HG03066 (cell line): ENCODE measurements at regions not wholly inside any gene's neighbourhood (a gene's known extent, or its start where the extent isn't known, plus 50 kb on each side); places are given as distances from the start of the nearest gene placed in this dataset.

ENCODE experiments used
- ATAC-seq: cut with Tn5 transposase; IDR thresholded peaks from one replicate; pipeline ENCODE4 v1.9.1; 2021; ENCODE audit warnings: low read depth; ENCODE audit not compliant: unreplicated experiment

GRCh38 chr3:99031778-99032177, 130.3 kb upstream of the DCBLD2 start:
- ATAC-seq: no peak

- ATAC-seq: peak; percentile 86
Measured at GRCh38 chr3:99023590-99024192, 122.2 kb upstream of the DCBLD2 start.

GRCh38 chr3:99021466-99021865, 120.0 kb upstream of the DCBLD2 start:
- no peak for ATAC-seq

- ATAC-seq: no peak
Measured at GRCh38 chr3:99016452-99016851, 115.0 kb upstream of the DCBLD2 start.

- ATAC-seq: no peak
Measured at GRCh38 chr3:99013777-99014315, 112.4 kb upstream of the DCBLD2 start.

- ATAC-seq: no peak
Measured at GRCh38 chr3:99013077-99013476, 111.6 kb upstream of the DCBLD2 start.

GRCh38 chr3:99012051-99012450, 110.6 kb upstream of the DCBLD2 start:
- peak; percentile 98 for ATAC-seq

- no peak for ATAC-seq
Measured at GRCh38 chr3:99009851-99010250, 108.4 kb upstream of the DCBLD2 start.

GRCh38 chr3:99006686-99007085, 105.2 kb upstream of the DCBLD2 start:
- ATAC-seq: no peak

- ATAC-seq: no peak
Measured at GRCh38 chr3:98999675-99000074, 98.2 kb upstream of the DCBLD2 start.

GRCh38 chr3:98994128-98994762, 92.8 kb upstream of the DCBLD2 start:
- no peak for ATAC-seq

- no peak for ATAC-seq
Measured at GRCh38 chr3:98991393-98991792, 89.9 kb upstream of the DCBLD2 start.

GRCh38 chr3:98990657-98991056, 89.2 kb upstream of the DCBLD2 start:
- no peak for ATAC-seq

GRCh38 chr3:98986073-98986472, 84.6 kb upstream of the DCBLD2 start:
- no peak for ATAC-seq

GRCh38 chr3:98985431-98985830, 83.9 kb upstream of the DCBLD2 start:
- ATAC-seq: no peak

- no peak for ATAC-seq
Measured at GRCh38 chr3:98984024-98984423, 82.5 kb upstream of the DCBLD2 start.

GRCh38 chr3:98982351-98982750, 80.9 kb upstream of the DCBLD2 start:
- no peak for ATAC-seq

GRCh38 chr3:98980915-98981596, 79.6 kb upstream of the DCBLD2 start:
- peak; percentile 90 for ATAC-seq

GRCh38 chr3:98979296-98979695, 77.8 kb upstream of the DCBLD2 start:
- no peak for ATAC-seq

GRCh38 chr3:98978068-98978811, 76.7 kb upstream of the DCBLD2 start:
- ATAC-seq: no peak

- ATAC-seq: no peak
Measured at GRCh38 chr3:98977520-98977919, 76.0 kb upstream of the DCBLD2 start.
